ENCODE measurements at regions not wholly inside any gene's neighbourhood (a gene's known extent, or its start where the extent isn't known, plus 50 kb on each side); places are given as distances from the start of the nearest gene placed in this dataset.

DNA sequence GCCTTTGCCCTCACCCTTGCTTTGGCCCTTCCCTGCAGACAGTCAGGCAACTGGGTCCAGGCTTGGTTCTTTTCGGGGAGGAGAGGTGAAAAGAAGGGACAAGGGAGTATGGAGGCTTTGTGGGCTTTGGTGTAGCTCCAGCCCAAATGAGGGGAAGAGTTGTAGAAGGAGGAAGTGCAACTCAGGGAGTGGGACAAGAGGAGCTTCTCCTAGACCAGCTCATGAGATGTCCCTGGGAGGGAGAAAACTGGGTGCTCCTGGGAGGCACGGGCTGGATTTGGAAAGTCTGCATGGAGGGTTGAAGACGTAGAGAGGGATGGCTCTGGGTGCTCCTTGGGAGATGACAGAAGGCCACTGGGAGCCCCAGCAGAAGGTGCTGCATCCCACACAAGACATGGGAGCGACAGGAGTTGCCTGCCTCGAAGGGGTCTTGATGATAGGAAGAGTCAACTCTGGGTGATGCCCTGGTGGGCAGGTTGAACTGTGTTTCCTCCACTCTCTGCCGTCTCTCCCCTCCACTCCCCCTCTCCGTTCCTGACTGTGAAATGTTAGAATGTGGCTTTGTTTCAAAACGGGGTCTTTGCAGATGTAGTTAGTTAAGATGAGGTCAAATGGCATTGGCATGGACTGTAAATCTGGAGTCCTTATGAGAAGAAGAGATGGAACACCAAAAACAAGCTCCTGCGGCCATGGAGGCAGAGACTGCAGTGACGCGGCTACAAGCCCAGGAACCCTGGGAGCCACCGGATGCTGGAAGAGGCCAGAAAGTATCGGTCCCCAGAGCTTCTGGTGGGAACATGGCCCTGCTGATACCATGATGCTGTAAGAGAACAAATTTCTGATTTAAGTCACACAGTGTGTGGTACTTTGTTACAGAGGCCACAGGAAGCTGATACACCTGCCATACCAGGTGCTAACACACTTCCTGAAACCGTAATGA is 298.5 kb downstream of the GLRX3 start:
- no peak for DNase-seq

DNA sequence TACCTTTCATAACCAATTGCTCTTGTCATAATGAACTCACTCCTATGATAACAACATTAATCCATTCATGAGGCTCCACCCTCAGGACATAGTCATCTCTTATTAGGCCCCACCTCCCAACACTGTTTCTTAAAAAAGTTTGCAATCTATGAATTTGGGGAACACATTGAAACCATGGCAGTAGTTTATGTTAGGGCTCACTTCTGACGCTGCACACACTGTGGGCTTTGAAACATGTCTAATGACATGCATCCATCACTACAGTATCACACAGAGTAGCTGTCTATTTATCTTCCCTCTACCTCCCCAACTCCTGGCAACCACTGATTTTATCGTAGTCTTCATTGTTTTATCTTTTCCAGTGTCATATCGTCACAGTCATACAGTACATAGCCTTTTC is 299.8 kb downstream of the GLRX3 start:
- DNase-seq, result no peak

DNA sequence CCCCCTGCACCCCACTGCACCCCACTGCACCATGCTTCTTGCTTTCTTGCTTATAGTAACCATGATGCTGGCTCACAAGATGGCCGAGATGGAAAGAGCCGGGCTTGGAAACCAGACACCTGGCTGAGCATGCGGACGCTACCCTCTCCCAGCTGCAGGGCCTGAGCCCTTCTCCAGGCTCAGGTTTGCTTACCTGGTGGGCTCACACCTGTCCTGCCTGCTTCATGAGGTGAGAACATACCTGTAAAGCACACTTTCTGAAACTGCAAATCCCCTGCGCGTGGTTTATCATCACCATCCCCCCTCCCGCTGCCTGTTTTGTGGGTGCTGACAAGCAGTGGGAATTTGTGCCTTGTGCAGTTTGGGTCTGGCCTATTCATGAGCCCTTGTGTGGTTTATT is 302.7 kb downstream of the GLRX3 start:
- no peak for DNase-seq

DNA sequence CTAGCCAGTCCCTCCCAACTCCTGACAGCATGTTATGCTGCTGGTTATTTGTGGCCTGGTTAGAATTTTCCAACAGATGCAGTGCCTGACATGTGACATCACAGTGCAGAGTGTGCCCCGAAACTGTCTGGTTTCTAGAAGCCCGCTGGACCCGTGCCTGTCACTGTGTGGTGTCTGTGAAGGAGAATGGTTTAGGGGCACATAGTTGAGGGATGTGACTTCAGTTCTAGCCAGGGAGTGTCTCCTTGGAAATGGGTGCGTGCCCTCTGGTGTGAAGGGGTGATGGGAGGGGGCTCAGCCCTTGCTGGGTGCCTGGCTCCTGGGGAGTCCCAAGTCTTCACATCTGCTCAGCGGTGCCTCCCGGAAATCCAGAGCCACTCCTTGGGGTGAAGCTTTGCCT is 303.6 kb downstream of the GLRX3 start:
- no peak for DNase-seq

DNA sequence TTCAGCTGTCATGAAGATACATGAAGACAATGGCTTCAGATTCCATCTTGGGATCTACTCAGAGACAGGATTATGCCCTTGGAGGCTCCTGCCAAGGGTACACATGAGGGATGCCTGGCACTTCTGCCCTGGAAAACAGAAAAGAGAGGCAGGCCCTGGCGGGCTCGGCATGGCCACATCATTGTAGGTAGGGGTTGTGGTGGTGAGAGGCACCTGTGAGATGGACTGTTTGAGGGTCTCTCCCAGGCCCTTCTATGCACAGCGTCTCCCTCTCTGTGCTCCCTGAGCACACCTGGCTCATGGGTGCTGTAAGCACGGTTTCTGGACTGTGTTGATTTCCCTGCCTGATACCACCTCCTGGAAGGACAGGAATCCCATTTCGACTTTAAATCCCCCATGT is 304.3 kb downstream of the GLRX3 start:
- no peak for DNase-seq

DNA sequence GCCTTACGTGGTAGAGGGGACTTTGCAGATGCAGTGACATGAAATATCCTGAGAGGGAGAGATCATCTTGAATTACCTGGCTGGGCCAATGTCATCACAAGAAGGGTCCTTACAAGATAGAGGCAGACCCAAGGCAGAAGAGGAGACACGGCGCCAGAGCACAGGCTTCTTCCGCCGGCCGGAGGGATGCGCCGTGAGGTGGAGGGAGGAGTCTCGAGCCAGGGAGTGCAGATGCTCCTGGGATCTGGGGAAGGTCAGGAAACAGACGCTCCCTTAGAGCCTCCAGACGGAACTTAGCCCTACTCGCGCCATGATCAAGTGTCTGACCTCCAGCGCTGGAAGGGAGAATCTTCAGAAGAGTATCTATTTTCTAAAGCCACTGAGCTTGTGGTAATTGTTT is 304.8 kb downstream of the GLRX3 start:
- no peak for DNase-seq

DNA sequence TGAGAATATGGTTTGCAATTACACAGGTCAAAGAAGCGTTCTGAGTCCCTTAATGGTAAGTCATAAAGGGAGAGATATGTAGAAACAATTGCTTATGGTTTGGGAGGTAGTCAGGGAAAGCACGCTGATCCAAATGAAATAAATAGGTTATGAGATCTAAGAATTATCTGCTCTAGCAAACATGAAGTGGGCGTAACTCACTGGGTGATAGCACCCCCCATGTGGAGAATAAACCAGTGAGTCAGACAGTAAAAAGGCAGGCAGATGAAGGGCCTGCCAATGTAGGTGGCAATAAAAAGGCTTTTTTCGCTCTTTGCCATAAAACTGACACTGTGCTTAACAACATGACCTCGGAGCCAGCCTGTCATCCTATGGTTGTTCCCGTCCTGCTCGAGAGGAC is 306.9 kb downstream of the GLRX3 start:
- no peak for DNase-seq

DNA sequence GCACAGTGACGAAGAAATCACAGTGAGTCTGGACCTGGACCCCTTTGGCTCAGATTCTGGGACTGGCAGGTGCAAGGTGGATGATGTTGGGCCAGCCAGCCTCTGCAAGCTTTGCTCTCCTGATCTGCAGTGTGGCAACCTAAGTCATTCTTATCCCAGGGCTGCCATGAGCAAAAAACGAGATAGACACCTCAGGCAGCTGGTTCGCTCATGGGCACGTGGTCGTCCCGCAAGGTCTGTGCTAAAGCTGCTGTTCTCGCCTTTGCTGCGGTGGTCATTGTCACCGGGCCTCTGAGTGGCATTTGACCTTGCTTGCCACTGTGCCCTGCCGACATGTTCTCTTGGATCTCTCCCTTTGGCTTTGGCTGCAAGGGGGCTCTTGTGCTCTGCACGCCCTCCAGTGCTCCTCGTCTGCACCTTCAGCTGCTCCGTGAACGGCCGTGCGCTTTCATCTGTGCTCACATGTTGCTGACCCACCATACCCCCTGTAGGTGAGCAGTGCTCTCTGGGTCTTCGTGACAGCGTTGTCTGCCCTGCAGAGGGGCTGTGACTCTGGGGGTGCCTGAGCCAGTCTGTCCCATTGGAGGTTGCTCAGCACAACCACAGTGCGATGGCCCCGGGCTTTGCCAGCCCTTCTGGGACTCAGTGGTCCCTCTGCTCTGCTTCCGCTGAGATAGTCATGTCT is 317.0 kb downstream of the GLRX3 start:
- no peak for DNase-seq

DNA sequence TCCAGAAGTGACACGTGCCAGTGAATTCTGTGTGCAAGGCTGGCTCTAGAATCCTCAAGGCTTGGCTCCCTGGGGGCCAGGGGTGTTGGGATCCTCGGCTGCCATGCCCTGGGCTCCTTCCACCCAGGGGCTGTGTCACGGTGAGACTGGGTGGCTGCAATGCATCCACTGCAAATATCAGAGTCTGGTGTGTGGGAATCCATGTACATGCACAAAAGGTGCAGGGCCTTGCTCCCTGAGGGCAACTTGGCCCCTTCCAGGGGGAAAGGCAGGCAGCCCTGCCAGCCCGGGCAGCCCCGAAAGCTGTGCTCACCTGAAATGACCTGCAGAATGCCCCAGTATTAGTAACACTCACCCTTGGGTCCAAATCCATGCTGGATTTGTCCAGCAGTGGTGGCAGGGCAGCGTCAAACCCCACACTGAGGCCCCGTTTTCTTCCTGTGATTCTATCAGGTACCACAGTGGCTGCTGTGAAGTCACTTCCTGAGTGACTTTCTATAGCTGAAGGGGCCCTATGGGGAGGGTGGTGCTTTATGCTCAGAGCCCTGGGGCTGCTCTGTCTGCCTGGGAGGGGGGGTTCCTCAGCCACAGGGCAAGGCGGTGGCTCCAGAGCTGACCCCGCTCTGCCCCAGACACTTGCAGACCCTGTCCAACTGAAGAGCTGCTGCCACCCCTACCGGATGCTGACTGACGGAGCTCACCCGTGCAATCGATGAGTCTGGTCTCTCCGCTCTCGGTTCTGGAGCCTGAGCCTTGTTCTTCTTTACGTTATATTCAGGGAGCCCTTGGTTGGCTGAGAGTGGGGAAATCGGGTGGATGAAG is 317.7 kb downstream of the GLRX3 start:
- no peak for DNase-seq

DNA sequence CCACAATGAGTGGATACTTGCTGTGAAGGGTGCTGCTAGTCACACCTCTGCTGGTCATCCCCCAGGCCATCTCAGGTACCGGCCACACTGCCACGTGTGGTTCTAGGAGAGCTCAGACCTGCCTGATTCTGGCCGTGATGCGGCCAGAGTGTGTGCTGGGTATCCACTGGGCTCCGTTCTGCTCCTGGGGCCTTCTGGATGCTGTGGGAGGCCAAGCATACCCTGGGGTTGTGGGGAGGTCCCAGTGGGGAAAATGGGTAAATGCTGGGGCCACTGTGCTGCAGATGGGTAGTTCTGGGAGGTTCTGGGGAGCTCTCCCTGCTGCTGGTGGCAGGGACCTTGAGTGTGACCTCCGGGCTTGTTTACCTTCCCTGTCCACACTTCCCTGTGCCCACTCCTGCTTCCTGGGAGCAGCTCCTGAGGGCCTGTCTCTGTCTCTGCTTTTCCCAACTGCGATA is 318.4 kb downstream of the GLRX3 start:
- no peak for DNase-seq

DNA sequence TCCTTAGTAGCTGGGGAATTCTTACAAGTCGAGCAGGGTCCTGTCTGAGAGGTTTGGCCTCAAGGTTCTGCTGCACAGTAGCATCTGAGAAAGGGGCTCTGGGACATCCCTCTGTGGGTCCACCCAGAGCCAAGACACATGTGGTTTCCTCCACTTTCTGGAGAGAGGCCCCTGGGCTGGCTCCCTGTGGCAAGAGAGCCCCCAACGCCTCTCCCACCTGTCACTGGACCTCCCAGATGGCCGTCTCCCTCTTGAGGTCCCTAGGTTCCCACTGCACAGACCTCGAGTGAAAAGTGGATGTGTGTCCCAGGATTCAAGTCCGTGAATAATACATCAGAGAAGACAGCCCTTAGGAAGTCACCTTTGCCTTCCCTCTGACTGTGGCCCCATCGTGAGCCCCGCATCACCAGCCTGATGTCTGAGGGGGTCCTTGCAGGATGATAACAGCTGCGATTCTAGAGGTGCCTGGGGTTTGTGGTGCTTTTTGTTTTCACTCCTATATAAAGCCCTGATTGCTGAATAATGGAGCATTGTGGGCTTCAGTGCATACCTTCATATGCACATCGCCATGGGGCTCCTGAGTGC is 319.0 kb downstream of the GLRX3 start:
- no peak for DNase-seq

DNA sequence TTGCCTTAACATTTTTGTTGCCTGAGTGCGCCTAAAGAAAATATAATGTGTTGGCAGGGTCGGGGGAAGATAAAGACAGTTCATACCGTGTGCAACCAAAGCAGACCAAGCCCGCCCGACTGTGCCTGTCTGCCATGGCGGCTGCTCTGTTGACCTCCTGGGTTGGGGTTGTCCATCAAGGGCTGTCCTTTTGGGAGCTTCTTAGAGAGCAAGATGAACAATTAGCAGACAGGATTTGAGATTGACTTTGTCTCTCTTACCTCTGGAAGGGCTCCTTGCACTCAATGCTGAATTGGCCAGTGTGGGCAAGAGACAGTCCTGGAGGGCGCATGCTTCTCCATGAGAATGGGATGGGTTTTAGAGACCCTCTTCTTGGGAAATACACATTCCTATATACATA is 319.6 kb downstream of the GLRX3 start:
- no peak for DNase-seq

DNA sequence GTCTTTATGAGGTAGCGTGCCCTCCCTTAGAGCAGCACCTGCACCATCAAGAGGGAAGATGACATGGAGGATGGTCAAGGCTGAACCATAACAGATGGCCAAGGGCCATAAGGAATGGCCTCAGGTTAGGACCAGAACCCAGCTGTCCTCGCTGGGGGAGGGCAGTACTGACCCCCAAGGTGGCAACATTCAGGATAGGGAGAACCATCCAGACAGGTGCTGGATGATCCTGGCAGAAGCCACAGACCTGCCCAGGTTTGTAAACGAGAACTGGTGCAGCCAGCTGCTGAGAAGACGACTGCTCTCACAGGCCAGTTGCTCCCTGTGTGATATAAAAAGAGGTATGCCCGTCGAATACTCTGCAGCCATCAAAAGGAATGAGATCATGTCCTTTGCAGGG is 320.4 kb downstream of the GLRX3 start:
- DNase-seq, result no peak

DNA sequence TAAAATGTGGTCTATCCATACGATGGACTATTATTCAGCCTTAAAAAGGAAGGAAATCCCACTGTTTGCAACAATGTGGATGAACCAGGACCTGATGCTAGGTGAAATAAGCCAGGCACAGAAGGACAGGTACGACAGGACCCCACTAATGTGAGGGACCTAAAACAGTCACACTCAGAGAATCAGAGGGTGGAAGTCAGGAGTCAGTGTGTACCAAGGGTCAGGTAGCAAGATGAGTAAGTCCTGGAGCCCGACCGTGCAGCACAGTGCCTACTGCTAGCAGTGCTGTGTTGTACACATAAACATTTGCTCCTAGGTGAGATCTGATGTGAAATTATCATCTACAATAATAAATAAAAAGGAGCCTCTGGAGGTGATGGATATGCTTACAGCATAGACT is 322.3 kb downstream of the GLRX3 start:
- no peak for DNase-seq

DNA sequence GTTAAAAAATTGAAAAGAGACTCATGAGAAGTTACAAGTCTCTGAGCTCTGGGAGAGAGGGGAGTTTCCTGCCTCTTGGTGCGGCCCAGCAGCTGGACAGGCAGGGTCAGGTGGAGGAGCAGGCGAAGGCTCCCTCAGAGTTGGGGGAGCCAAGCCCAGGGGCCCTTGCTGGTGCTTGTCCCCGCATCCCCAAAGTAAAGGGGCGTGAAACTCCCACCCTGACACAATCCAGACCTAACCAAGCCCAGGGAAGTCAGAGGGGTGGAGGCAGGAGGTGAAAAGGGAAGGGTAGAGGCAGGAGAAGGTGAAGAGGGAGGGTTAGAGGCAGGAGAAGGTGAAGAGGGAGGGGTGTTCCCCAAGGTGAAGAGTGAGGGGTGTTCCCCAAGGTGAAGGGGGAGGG is 322.8 kb downstream of the GLRX3 start:
- DNase-seq, result no peak

DNA sequence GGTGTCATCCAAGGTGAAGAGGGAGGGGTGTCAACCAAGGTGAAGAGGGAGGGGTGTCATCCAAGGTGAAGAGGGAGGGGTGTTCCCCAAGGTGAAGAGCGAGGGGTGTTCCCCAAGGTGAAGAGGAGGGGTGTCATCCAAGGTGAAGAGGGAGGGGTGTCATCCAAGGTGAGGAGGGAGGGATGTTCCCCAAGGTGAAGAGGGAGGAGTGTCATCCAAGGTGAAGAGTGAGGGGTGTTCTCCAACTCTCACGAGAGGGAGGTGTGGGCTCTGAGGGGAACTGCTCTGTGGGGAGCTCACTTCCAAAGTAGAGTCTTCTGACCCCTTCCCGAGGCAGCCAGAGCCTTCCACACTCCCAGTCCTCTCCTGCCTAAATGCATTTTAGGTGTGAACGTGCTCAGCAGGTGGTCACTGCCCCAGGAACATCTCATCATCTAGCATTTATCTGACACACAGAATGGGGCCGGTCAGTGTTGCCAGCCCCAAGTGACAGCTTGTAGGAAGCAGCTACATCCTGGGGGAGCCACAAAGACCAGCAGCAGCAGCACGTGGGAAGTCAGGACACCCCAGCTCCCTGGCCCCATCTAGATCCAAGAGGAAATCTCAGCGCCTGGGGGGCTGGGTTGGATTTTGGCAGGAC is 323.8 kb downstream of the GLRX3 start:
- DNase-seq, result no peak

DNA sequence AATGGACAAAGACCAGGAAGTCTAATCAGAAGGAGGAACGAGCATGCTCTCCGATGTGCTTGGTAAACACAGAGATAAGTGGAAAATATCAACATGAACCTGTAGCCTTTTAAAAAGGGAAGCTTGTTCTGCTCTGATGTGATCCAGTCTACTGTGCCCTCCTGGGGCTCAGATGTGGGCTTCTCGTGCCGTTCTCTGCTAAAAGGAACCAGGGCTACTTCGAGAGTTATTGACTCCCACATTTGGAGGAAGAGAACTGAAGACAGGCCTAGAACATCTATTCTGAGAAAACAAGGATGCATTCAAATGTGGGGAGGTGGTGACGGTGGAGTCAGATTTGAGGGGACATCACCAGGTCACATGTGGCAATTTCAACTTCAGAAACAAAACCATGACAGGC is 325.4 kb downstream of the GLRX3 start:
- DNase-seq, result no peak

DNA sequence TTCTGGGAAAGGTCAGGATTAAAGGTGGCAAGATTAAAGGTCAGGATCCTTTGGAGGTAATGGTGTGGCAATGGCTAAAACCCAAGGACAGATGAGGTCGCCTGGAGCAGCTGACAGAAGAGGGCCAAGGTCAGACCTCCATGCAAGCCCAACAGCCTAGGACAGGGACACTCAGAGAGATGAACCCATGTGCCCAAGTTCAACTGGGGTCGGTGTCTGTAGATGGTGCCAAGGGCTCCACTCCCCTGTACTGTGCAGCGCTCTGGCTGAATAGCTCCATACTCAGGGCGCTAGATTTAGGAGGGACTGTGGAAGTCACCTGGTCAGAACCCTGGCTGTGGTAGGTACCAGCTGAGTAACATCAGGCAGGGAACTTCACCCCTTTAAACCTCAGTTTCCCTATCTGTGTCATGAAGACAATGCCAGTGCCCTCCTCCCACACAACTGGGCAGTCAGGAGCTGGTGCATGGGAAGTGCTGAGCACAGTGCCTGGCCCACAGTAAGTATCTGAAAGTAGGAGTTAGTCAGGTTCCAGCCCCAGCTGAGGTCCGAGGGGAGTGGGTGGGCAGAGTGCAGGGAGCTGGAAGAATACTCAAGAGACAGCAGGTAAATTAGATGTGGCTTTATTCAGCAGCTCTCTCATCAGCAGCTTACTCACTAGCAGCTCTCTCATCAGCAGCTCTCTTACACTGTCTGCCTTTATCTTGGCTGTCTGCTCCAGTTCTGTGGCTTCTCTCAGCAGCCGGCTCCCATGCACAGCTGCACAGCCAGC is 327.1 kb downstream of the GLRX3 start:
- no peak for DNase-seq

DNA sequence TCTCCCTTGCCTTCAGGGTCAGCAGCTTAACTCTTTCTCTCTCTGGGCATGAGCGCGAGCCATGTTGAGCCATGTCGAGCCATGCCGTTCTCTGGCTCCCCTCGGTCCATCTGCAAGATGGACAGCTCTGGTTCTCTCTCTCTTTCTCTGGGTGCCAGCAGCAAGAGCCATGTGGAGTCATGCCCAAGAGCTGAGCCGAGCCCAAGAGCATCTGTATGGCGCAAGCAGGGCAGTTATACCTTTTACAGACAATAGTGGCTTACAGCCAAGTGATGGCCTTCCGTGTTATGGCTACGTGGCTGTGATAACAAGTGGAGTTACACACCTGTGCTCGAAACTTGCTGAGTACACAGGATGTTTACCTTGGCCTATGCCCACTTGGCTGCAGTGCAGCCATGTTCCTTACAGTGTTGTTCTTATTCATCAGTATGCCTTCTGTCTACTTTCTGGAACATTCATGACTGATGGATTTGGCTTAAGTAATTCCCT is 327.7 kb downstream of the GLRX3 start:
- no peak for DNase-seq

DNA sequence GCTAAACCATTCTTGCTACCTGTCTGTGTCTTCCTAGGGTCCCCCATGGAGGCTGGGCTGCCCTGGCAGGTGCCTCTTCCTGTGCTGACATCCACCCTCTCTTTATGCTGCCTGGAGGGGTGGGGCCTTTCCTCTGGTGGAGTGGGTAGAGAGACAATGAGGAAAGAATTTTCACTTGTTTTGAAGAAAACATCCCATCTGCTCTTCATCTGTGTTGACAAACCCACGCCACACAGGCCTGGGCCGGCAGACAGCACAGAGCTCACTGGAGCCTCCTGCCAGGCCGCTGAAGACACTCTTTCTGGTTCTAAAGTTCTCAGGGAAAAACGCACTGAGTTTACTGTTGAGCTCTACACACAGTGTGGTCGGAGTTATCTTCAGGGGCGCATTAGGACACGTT is 328.2 kb downstream of the GLRX3 start:
- no peak for DNase-seq

DNA sequence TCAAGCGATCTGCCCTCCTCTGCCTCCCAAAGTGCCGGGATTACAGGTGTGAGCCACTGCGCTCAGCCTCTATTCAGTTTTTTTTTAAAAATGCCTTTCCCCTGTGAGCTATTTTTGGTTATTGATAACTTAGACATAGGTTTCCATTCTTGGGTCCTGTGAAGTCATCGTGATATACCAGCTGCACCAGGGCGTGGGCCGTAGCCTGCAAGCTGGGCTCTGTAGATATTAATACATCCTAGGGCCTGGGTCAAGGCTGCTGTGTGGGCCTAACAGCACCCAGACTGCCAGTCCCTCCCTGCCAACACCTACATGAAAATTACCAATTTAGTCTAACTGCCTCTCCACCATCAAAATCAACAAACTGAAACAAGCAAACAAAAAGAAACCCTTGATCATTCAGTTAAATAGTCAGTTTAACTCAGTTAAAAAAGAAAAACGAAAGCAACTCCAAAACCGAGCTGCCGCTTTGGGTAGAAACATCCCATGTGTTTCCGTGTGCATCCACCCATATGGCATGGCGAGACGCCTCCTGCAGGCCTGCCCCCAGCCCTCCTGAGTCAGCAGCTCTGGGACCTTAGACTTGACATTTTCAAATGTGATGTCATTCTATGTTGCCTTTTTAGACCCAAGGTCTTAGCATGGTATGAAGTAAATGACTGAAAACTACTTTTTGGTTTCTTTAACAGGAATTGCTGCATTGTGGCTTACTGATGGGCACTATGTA is 330.2 kb downstream of the GLRX3 start:
- no peak for DNase-seq

All from NCI-H2171 (cell line).